ENCODE measurements at regions not wholly inside any gene's neighbourhood (a gene's known extent, or its start where the extent isn't known, plus 50 kb on each side); places are given as distances from the start of the nearest gene placed in this dataset.

DNA sequence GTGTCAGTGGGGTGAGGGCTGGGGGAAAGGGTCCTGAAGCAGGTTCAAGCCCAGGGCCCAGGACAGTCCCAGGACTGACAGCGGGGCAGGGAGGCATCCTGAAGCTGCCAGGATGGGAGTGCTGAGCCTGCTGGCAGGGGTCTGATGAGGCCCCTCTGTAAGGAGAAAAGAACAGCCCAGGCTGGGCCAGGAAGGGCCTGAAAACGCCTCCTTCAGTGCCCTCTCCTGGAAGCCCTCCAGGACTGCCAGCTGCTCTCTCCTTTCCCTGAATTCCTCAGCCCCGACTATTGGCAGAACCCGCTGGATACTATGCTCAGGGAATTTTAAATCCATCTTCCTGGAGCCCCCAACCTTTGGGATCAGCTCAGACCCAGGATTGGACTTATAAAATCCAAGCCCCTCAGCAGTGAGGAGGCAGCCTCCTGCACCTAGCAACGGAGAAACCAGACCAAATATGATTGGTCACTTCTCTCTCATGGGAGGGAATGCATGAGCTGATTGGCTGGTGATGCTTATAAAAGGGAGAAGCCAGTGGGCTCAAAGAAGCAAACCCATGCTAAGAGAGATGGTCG, 203.5 kb upstream of the LINGO1 start:
- TF ChIP-seq, protein P1, sequence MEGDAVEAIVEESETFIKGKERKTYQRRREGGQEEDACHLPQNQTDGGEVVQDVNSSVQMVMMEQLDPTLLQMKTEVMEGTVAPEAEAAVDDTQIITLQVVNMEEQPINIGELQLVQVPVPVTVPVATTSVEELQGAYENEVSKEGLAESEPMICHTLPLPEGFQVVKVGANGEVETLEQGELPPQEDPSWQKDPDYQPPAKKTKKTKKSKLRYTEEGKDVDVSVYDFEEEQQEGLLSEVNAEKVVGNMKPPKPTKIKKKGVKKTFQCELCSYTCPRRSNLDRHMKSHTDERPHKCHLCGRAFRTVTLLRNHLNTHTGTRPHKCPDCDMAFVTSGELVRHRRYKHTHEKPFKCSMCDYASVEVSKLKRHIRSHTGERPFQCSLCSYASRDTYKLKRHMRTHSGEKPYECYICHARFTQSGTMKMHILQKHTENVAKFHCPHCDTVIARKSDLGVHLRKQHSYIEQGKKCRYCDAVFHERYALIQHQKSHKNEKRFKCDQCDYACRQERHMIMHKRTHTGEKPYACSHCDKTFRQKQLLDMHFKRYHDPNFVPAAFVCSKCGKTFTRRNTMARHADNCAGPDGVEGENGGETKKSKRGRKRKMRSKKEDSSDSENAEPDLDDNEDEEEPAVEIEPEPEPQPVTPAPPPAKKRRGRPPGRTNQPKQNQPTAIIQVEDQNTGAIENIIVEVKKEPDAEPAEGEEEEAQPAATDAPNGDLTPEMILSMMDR (IDR thresholded peaks at IDR 0.05), result no peak
- no peak for TF ChIP-seq POLR2A (IDR thresholded peaks at IDR 0.05)
- TF ChIP-seq EP300 (IDR thresholded peaks at IDR 0.05), result no peak
- TF ChIP-seq POLR2AphosphoS5 (IDR thresholded peaks at IDR 0.05), result no peak
